ENCODE measurements at regions not wholly inside any gene's neighbourhood (a gene's known extent, or its start where the extent isn't known, plus 50 kb on each side); places are given as distances from the start of the nearest gene placed in this dataset.
"Not testable (repeated sequence)": the region's sequence is repeated elsewhere in the genome, so short reads cannot be mapped to it uniquely, and the experiment has no call there.

DNA sequence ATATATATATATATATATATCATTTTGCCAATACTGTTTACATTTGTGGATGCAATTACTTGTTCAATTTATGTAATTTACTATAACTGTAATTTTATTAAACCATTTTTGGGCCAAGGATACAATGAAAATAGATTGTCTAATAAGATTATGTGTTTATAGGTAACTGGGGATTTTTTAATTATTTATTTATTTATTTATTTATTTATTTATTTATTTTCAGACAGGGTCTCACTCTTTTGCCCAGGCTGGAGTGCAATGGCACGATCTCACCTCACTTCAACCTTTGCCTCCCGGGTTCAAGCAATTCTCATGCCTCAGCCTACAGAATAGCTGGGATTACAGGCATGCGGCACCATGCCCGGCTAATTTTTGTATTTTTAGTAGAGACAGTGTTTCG lies 92.0 kb upstream of the SYT4 start:
- TF ChIP-seq, protein P1, sequence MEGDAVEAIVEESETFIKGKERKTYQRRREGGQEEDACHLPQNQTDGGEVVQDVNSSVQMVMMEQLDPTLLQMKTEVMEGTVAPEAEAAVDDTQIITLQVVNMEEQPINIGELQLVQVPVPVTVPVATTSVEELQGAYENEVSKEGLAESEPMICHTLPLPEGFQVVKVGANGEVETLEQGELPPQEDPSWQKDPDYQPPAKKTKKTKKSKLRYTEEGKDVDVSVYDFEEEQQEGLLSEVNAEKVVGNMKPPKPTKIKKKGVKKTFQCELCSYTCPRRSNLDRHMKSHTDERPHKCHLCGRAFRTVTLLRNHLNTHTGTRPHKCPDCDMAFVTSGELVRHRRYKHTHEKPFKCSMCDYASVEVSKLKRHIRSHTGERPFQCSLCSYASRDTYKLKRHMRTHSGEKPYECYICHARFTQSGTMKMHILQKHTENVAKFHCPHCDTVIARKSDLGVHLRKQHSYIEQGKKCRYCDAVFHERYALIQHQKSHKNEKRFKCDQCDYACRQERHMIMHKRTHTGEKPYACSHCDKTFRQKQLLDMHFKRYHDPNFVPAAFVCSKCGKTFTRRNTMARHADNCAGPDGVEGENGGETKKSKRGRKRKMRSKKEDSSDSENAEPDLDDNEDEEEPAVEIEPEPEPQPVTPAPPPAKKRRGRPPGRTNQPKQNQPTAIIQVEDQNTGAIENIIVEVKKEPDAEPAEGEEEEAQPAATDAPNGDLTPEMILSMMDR (IDR thresholded peaks at IDR 0.05) = not testable (repeated sequence)
- not testable (repeated sequence) for TF ChIP-seq POLR2AphosphoS5, POLR2A (IDR thresholded peaks at IDR 0.05)
